ENCODE measurements at regions not wholly inside any gene's neighbourhood (a gene's known extent, or its start where the extent isn't known, plus 50 kb on each side); places are given as distances from the start of the nearest gene placed in this dataset.
"Not testable (repeated sequence)": the region's sequence is repeated elsewhere in the genome, so short reads cannot be mapped to it uniquely, and the experiment has no call there.

DNA sequence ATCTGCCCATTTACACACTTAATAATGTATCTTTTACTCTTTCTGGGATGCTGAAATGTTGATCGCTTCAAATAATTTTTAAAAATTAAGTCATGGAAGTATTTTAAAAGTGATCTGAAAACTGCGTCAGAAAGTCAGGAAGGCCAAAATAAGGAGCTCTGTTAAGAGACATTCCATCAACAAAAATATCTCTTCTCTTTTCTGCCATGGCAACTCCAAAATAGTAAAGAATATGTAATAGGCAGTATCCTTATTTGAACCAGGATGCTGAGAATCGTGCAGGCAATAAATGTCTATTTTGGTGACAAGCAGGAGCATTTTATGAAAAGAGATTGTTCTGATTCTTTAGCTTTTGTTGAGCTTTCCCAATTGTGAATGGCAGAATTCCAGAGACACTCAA lies 81.8 kb upstream of the PPP1R12A start:
- no peaks in the 10 kb centered on the region for H3K9me3 Mint-ChIP-seq
- H3K4me3 Mint-ChIP-seq (ENCODE audit: low read depth) = no peak overlapping the region
- H3K36me3 Mint-ChIP-seq (ENCODE audit: low read depth) = no peaks in the 10 kb centered on the region
- no peaks in the 10 kb centered on the region for H3K4me1 Mint-ChIP-seq (ENCODE audit: low read depth)
- no peak for DNase-seq (ENCODE audit: low spot score)
- intact Hi-C loops (cut with micrococcal nuclease) = no loop called here
- H3K27ac Mint-ChIP-seq = no peak overlapping the region
- peaks cover 2% of the 10 kb centered on the region for H3K27me3 Mint-ChIP-seq (ENCODE audit: low read depth)

DNA sequence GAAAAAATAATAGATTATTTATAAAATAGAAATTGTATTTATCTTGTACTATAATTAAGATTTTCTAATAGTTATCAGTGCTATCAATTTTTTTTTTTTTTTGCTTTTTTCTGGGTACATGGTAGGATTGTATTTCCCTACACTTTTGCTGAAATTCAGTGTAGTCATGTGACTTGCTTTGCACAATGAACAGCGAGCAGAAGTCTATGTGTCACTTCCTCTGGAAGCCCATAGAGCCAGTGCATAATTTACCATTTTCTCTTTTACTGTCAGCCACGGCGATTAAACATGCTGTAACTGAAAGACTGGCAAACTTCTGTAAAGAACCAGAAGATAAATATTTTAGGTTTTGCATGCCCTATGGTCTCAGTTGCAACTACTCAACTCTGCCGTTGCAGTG lies 80.8 kb upstream of the PPP1R12A start:
- intact Hi-C loops (cut with micrococcal nuclease) = no loop called here
- Mint-ChIP-seq H3K4me3 (ENCODE audit: low read depth) (no peak overlapping the region), H3K36me3 (ENCODE audit: low read depth) (no peaks in the 10 kb centered on the region), H3K4me1 (ENCODE audit: low read depth) (no peaks in the 10 kb centered on the region), H3K9me3 (no peaks in the 10 kb centered on the region), H3K27me3 (ENCODE audit: low read depth) (peaks cover 2% of the 10 kb centered on the region), H3K27ac (no peak overlapping the region)
- DNase-seq (ENCODE audit: low spot score) = no peak

DNA sequence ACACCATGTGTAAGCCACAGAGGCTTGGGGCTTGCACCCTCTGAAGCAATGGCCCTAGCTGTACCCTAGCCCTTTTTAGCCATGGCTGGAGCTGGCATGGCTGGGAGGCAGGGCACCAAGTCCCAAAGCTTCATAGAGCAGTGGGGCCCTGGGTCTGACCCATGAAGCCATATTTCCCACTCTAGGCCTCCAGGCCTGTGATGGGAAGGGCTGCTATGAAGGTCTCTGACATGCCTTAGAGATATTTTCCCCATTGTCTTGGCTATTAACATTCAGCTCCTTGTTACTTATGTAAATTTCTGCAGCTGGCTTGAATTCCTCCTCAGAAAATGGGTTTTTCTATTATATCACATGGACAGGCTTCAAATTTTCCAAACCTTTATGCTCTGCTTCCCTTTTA lies 68.8 kb upstream of the PPP1R12A start:
- intact Hi-C loops (cut with micrococcal nuclease); H3K27me3 Mint-ChIP-seq (ENCODE audit: low read depth); H3K4me3 Mint-ChIP-seq (ENCODE audit: low read depth); H3K27ac Mint-ChIP-seq; H3K9me3 Mint-ChIP-seq; H3K4me1 Mint-ChIP-seq (ENCODE audit: low read depth); H3K36me3 Mint-ChIP-seq (ENCODE audit: low read depth); DNase-seq (ENCODE audit: low spot score): not testable (repeated sequence)

DNA sequence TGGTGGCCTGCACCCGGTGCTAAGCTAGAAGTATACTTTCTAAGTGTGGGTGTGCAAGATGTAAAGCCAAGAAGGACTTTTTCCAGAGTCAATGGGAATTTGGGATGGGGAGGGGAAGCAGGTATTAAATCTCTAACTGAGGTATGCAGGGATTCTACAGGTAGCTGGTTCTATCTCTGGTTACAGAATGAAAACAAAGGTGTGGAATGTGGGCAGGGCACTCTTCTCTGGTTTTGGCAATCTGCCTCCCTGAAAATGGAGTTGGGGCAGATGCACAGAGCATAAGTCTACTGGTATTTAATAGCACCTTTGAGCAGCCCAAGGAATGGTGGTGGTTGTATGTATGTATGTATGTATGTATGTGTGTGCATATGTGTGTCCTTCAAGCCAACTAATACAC lies 66.7 kb upstream of the PPP1R12A start:
- H3K27me3 Mint-ChIP-seq (ENCODE audit: low read depth) = no peaks in the 10 kb centered on the region
- H3K4me3 Mint-ChIP-seq (ENCODE audit: low read depth) = no peak overlapping the region
- DNase-seq (ENCODE audit: low spot score) = no peak
- no peak overlapping the region for H3K27ac Mint-ChIP-seq
- H3K9me3 Mint-ChIP-seq = no peaks in the 10 kb centered on the region
- H3K36me3 Mint-ChIP-seq (ENCODE audit: low read depth) = no peaks in the 10 kb centered on the region
- intact Hi-C loops (cut with micrococcal nuclease) = no loop called here
- no peaks in the 10 kb centered on the region for H3K4me1 Mint-ChIP-seq (ENCODE audit: low read depth)

DNA sequence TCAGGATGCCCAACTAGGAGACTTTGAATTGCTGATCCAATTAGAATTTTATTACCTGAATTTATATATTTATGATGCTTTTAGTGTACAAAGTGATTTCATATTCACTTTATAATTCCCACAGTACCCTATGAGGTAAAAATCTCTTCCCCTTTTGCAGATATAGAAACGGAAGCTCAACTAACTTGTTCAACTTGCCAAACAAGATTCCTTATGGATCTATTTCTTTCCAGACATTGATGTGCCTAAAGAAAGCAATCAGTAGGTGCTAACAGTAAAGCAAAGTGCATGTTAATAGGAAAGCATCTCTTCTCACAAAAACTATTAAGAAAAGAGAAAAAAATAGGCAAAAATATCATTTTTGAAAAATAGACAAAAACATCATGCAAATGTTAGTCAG lies 65.9 kb upstream of the PPP1R12A start:
- Mint-ChIP-seq H3K36me3 (ENCODE audit: low read depth) (no peaks in the 10 kb centered on the region), H3K9me3 (no peaks in the 10 kb centered on the region), H3K4me3 (ENCODE audit: low read depth) (no peak overlapping the region), H3K4me1 (ENCODE audit: low read depth) (no peaks in the 10 kb centered on the region), H3K27ac (no peak overlapping the region), H3K27me3 (ENCODE audit: low read depth) (no peaks in the 10 kb centered on the region)
- DNase-seq (ENCODE audit: low spot score) = no peak
- intact Hi-C loops (cut with micrococcal nuclease) = no loop called here

DNA sequence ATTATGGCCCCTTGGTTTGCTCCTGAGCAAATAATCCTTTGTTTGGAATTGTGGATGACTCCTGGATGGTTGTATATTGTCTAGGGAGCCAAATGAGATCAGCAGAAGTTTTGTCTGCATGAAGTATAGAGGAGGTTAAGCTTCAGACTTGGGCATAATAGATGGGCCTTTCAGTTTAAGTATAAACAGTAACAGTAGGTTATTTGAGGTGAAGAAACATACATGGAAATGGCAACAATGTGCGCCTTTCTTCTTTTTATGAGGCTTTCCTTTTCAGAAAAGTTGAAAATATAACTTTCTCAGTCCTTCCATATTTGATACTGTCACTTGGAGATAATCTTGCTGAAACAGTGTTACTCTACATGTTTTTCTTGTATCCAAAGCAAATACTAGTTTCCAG lies 63.7 kb upstream of the PPP1R12A start:
- DNase-seq (ENCODE audit: low spot score) = no peak
- H3K27me3 Mint-ChIP-seq (ENCODE audit: low read depth) = no peaks in the 10 kb centered on the region
- no peaks in the 10 kb centered on the region for H3K4me1 Mint-ChIP-seq (ENCODE audit: low read depth)
- H3K36me3 Mint-ChIP-seq (ENCODE audit: low read depth) = no peaks in the 10 kb centered on the region
- no peak overlapping the region for H3K4me3 Mint-ChIP-seq (ENCODE audit: low read depth)
- H3K27ac Mint-ChIP-seq = no peak overlapping the region
- no peaks in the 10 kb centered on the region for H3K9me3 Mint-ChIP-seq
- intact Hi-C loops (cut with micrococcal nuclease) = no loop called here

DNA sequence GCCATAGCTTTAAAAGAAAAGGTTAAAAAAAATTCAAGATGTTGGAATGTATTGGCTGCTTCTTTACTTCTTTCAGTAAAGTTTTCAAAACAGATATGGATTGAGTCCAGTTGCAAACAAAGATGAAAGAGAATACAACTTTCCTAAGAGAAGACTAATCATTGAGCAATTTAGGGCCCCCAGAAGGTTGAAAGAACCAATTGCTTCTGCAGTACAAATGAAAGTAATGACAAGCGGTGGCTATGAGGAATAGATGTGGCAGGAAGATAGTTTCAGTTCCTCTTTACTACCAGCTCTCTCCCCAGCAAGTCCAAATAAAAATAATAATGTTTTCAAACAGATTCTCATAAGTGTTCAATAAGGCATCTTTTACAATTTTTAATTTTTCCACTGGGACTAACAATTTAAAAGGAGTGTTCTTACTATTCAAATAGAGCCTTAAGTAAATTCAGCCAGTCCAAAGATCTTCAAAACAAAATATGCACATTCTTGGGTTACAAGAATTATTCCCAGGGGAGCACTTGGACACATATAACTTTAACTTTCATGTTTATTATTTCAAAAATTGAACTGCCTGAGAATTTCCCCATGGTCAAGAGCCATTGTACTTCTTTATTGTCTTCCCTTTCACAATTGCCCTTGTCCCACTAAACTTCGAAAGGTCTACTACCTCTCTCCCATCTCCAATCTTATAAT lies 62.3 kb upstream of the PPP1R12A start:
- Mint-ChIP-seq H3K27me3 (ENCODE audit: low read depth) (no peaks in the 10 kb centered on the region), H3K4me1 (ENCODE audit: low read depth) (no peaks in the 10 kb centered on the region), H3K27ac (no peak overlapping the region), H3K9me3 (no peaks in the 10 kb centered on the region), H3K4me3 (ENCODE audit: low read depth) (no peak overlapping the region), H3K36me3 (ENCODE audit: low read depth) (no peaks in the 10 kb centered on the region)
- DNase-seq (ENCODE audit: low spot score) = no peak
- intact Hi-C loops (cut with micrococcal nuclease) = no loop called here

DNA sequence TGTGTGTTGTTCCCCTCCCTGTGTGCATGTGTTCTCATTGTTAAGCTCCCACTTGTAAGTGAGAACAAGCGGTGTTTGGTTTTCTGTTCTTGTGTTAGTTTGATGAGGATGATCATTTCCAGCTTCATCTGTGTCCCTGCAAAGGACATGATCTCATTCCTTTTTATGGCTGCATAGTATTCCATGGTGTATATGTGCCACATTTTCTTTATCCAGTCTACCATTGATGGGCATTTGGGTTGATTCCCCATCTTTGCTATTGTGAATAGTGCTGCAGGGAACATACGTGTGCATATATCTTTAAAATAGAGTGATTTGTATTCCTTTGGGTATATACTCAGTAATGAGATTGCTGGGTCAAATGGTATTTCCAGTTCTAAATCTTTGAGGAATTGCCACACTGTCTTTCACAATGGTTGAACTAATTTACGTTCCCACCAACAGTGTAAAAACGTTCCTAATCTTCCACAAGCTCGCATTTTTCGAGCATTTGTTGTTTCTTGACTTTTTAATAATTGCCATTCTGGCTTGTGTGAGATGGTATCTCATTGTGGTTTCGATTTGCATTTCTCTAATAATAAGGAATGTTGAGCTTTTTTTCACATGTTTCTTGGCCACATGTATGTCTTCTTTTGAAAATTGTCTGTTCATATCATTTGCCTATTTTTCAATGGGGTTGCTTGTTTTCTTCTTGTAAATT lies 60.6 kb upstream of the PPP1R12A start:
- H3K27ac Mint-ChIP-seq; DNase-seq (ENCODE audit: low spot score); H3K36me3 Mint-ChIP-seq (ENCODE audit: low read depth); H3K9me3 Mint-ChIP-seq; H3K4me3 Mint-ChIP-seq (ENCODE audit: low read depth); H3K27me3 Mint-ChIP-seq (ENCODE audit: low read depth); H3K4me1 Mint-ChIP-seq (ENCODE audit: low read depth); intact Hi-C loops (cut with micrococcal nuclease): not testable (repeated sequence)

DNA sequence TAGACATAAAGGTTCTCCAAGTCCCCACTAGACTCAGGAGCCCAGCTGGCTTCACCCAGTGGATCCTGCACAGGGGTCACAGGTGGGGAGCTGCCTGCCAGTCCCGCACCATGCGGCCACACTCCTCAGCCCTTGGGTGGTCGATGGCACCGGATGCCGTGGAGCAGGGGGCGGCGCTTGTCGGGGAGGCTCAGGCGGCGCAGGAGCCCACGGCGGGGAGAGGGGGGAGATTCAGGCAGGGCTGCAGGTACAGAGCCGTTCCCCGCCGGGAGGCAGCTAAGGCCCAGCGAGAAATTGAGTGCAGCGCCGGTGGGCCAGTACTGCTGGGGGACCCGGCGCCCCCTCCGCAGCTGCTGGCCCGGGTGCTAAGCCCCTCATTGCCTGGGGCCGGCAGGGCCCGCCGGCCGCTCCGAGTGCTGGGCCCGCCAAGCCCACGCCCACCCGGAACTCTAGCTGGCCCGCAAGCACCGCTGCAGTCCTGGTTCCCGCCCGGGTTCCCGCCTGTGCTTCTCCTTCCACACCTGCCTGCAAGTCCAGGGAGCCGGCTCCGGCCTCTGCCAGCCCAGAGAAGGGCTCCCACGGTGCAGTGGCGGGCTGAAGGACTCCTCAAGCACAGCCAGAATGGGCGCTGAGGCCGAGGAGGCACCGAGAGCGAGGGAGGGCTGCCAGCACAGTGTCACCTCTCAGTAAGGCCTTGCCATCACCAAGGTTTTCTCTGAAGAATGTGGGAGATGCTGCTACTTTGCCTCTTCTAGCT lies 58.4 kb upstream of the PPP1R12A start:
- no peak overlapping the region for H3K27ac Mint-ChIP-seq
- H3K27me3 Mint-ChIP-seq (ENCODE audit: low read depth) = no peaks in the 10 kb centered on the region
- no peak overlapping the region for H3K4me3 Mint-ChIP-seq (ENCODE audit: low read depth)
- intact Hi-C loops (cut with micrococcal nuclease) = no loop called here
- no peak for DNase-seq (ENCODE audit: low spot score)
- no peaks in the 10 kb centered on the region for H3K9me3 Mint-ChIP-seq
- H3K36me3 Mint-ChIP-seq (ENCODE audit: low read depth) = no peaks in the 10 kb centered on the region
- peaks cover 3% of the 10 kb centered on the region for H3K4me1 Mint-ChIP-seq (ENCODE audit: low read depth)

DNA sequence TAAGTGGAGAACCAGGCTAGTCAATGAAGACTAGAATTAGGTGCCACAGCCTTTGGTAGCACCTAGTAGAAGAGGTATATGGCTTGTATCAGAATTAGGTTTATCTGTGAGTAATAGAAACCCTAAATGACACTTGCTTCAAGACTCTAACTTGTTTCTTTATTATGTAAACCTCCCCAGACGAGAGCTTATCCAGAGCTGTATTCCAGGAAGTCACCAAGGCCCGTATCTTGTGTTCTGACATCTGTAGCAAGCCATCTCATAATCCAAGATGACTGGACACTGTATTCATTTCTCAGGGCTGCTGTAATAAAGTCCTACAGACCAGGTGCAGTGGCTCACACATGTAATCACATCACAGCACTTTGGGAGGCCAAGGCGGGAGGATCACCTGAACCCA lies 56.7 kb upstream of the PPP1R12A start:
- intact Hi-C loops (cut with micrococcal nuclease) = no loop called here
- H3K27ac Mint-ChIP-seq = no peak overlapping the region

DNA sequence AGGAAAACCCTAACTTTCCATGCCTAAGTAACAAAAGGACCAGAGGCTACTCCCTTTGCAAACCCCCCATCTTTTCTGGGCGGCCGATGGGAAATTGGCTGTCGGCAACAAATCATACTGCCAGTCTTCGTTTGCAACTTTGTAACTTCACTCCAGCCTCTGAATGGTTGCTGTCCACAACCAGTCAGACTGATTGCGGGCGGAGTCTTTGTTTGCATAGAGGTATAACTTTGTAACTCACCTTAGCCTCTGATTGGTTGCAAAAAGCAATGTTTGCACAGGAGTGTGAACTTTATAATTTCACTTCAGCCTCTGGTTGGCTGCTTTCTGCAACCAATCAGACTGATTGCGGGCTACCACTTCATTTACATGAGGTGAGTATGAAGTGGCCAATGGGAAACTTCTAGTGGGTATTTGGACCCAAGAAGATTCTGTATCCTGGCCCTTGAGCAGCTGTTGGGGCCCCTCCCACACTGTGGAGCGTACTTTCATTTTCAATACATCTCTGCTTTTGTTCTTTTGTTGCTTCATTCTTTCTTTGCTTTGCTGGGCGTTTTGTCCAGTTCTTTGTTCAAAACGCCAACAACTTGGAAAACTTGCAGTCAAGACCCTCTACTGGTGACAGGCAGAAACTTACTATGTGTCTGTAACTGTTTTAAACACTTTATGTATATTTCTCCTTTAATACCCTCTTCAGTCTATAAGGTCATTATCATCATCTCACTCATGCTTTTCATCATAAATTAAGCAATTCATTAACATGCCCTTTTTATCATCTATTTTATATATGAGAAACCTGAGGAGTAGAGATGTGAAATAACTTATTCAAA lies 55.8 kb upstream of the PPP1R12A start:
- H3K27me3 Mint-ChIP-seq (ENCODE audit: low read depth); H3K9me3 Mint-ChIP-seq; H3K36me3 Mint-ChIP-seq (ENCODE audit: low read depth); H3K4me3 Mint-ChIP-seq (ENCODE audit: low read depth); H3K27ac Mint-ChIP-seq; DNase-seq (ENCODE audit: low spot score); H3K4me1 Mint-ChIP-seq (ENCODE audit: low read depth); intact Hi-C loops (cut with micrococcal nuclease): not testable (repeated sequence)

More for the DNA sequence above, 56.7 kb upstream of the PPP1R12A start:
- Mint-ChIP-seq H3K36me3 (ENCODE audit: low read depth) (no peaks in the 10 kb centered on the region), H3K27me3 (ENCODE audit: low read depth) (peaks cover 6% of the 10 kb centered on the region), H3K4me1 (ENCODE audit: low read depth) (peaks cover 3% of the 10 kb centered on the region), H3K9me3 (no peaks in the 10 kb centered on the region), H3K4me3 (ENCODE audit: low read depth) (no peak overlapping the region)
- DNase-seq (ENCODE audit: low spot score) = no peak

DNA sequence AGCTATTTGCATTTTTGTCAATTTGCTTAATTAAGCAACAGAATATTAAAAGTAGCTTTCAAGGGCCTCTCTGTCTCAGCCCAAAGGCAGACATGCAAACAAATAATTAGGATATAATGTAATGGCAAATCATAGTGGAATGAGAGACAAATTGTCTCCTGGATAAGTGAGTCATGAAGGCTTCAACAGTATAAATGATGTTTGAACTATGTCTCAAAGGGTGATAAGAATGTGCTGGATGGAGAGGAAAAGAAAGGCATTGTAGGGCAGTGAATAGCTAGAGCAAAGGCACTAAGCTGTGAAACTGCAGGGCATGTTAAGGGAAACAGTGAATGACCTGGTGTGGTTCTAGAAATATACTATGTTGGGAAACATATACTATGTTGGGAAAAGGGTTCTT lies 53.5 kb upstream of the PPP1R12A start:
- Mint-ChIP-seq H3K4me3 (ENCODE audit: low read depth) (no peak overlapping the region), H3K36me3 (ENCODE audit: low read depth) (no peaks in the 10 kb centered on the region), H3K27me3 (ENCODE audit: low read depth) (peaks cover 11% of the 10 kb centered on the region), H3K27ac (no peak overlapping the region), H3K4me1 (ENCODE audit: low read depth) (peaks cover 3% of the 10 kb centered on the region), H3K9me3 (no peaks in the 10 kb centered on the region)
- no peak for DNase-seq (ENCODE audit: low spot score)
- intact Hi-C loops (cut with micrococcal nuclease) = no loop called here
